HTR-8/SVneo (cell line): ENCODE measurements at regions not wholly inside any gene's neighbourhood (a gene's known extent, or its start where the extent isn't known, plus 50 kb on each side); places are given as distances from the start of the nearest gene placed in this dataset.
"Not testable (repeated sequence)": the region's sequence is repeated elsewhere in the genome, so short reads cannot be mapped to it uniquely, and the experiment has no call there.

Source experiments
- DNase-seq: peaks from one replicate; pipeline ENCODE4 v3.0.0; 2011; ENCODE audit warnings: low spot score, mixed read lengths; ENCODE audit not compliant: insufficient read length
- FAIRE-seq: peaks from 2 replicates; lab custom pipeline; 2011; peaks lifted over from hg19 to GRCh38; lab: Jason Lieb, UNC

GRCh38 chr4:115986573-115986972 is 873.2 kb upstream of the NDST4 start:
- DNase-seq: no peak
- no peak for FAIRE-seq

GRCh38 chr4:115975421-115976001 is 862.1 kb upstream of the NDST4 start:
- DNase-seq, FAIRE-seq: not testable (repeated sequence)

GRCh38 chr4:115973768-115974167 is 860.3 kb upstream of the NDST4 start:
- FAIRE-seq: no peak
- no peak for DNase-seq

- FAIRE-seq (no peak), DNase-seq (no peak)
Observed at GRCh38 chr4:115972967-115973366, 859.5 kb upstream of the NDST4 start.

GRCh38 chr4:115970859-115971258 is 857.4 kb upstream of the NDST4 start:
- no peak for FAIRE-seq

GRCh38 chr4:115969756-115970155 is 856.3 kb upstream of the NDST4 start:
- DNase-seq (no peak), FAIRE-seq (no peak)

More at GRCh38 chr4:115970859-115971258, 857.4 kb upstream of the NDST4 start:
- no peak for DNase-seq

- no peak for FAIRE-seq
- no peak for DNase-seq
Observed at GRCh38 chr4:115965588-115965987, 852.2 kb upstream of the NDST4 start.

GRCh38 chr4:115956054-115956796 is 842.8 kb upstream of the NDST4 start:
- not testable (repeated sequence) for DNase-seq, FAIRE-seq

- DNase-seq (no peak), FAIRE-seq (no peak)
Observed at GRCh38 chr4:115950806-115951205, 837.4 kb upstream of the NDST4 start.

GRCh38 chr4:115949974-115950743 is 836.7 kb upstream of the NDST4 start:
- DNase-seq, FAIRE-seq: not testable (repeated sequence)

- no peak for DNase-seq
- FAIRE-seq: no peak
Observed at GRCh38 chr4:115945026-115945425, 831.6 kb upstream of the NDST4 start.

GRCh38 chr4:115944146-115944905 is 830.9 kb upstream of the NDST4 start:
- FAIRE-seq (no peak), DNase-seq (no peak)

GRCh38 chr4:115938764-115939443 is 825.5 kb upstream of the NDST4 start:
- no peak for FAIRE-seq

GRCh38 chr4:115929373-115929772 is 816.0 kb upstream of the NDST4 start:
- FAIRE-seq: no peak
- DNase-seq: no peak

More at GRCh38 chr4:115938764-115939443, 825.5 kb upstream of the NDST4 start:
- DNase-seq: no peak

GRCh38 chr4:115927382-115927781 is 814.0 kb upstream of the NDST4 start:
- FAIRE-seq: no peak

GRCh38 chr4:115923152-115923551 is 809.7 kb upstream of the NDST4 start:
- FAIRE-seq (no peak), DNase-seq (no peak)

More at GRCh38 chr4:115927382-115927781, 814.0 kb upstream of the NDST4 start:
- no peak for DNase-seq

GRCh38 chr4:115920637-115921036 is 807.2 kb upstream of the NDST4 start:
- DNase-seq (no peak), FAIRE-seq (no peak)

- no peak for DNase-seq
- no peak for FAIRE-seq
Observed at GRCh38 chr4:115918149-115918548, 804.7 kb upstream of the NDST4 start.

- FAIRE-seq (no peak), DNase-seq (no peak)
Observed at GRCh38 chr4:115906428-115906827, 793.0 kb upstream of the NDST4 start.

- DNase-seq (no peak), FAIRE-seq (no peak)
Observed at GRCh38 chr4:115883847-115884246, 770.4 kb upstream of the NDST4 start.
